Esophagus muscularis mucosa (tissue), 4 donors: ENCODE measurements at regions not wholly inside any gene's neighbourhood (a gene's known extent, or its start where the extent isn't known, plus 50 kb on each side); places are given as distances from the start of the nearest gene placed in this dataset.

Source experiments
- EP300 ChIP-seq: sonication (generic); formaldehyde crosslinking; IDR thresholded peaks from one replicate; pipeline ENCODE4 v1.6.1; 2017; ENCODE audit warnings: antibody characterized with exemption
- POLR2A ChIP-seq: fragments of 450-650 bp; IDR thresholded peaks from one replicate; pipeline ENCODE4 v1.6.1; 2017; ENCODE audit warnings: antibody characterized with exemption, moderate library complexity, mild to moderate bottlenecking, low read depth
- POLR2AphosphoS5 ChIP-seq, 2 donors: sonication (generic); formaldehyde crosslinking; IDR thresholded peaks; one replicate each; pipeline ENCODE4 v1.6.1; 2017; ENCODE audit warnings: antibody characterized with exemption in 2 of 2
- TF ChIP-seq, protein P1 (sequence below), 3 experiments: fragments of 200-600 bp in 2 of 3; fragments of 450-650 bp in 1 of 3; sonication (generic) in 2 of 3; IDR thresholded peaks; one replicate each; pipeline ENCODE4 v1.5.1; 2017 to 2019; ENCODE audit warnings: antibody characterized with exemption in 3 of 3, mild to moderate bottlenecking in 2 of 3, moderate library complexity in 1 of 3

DNA sequence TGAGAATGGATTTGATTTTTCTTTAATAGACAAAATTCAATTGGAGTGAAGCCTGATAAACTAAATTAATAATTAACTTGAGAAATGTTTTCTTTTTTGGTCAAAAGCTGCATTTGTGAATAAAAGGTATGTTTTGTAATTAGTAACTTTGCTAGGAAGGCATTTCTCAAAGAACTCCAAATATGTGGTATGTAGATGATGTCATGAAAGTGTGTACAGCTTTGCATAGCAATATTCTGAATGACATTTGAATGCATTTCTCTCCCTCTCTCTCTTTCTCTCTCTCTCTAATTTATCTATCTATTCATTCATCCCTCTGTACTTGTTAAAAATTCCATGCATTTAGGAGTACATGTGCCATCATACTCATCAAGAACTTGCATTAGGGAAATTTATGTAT, 109.1 kb upstream of the ADAMTS5 start:
- TF ChIP-seq, protein P1, sequence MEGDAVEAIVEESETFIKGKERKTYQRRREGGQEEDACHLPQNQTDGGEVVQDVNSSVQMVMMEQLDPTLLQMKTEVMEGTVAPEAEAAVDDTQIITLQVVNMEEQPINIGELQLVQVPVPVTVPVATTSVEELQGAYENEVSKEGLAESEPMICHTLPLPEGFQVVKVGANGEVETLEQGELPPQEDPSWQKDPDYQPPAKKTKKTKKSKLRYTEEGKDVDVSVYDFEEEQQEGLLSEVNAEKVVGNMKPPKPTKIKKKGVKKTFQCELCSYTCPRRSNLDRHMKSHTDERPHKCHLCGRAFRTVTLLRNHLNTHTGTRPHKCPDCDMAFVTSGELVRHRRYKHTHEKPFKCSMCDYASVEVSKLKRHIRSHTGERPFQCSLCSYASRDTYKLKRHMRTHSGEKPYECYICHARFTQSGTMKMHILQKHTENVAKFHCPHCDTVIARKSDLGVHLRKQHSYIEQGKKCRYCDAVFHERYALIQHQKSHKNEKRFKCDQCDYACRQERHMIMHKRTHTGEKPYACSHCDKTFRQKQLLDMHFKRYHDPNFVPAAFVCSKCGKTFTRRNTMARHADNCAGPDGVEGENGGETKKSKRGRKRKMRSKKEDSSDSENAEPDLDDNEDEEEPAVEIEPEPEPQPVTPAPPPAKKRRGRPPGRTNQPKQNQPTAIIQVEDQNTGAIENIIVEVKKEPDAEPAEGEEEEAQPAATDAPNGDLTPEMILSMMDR (IDR thresholded peaks at IDR 0.05): no peak
- TF ChIP-seq POLR2A: no peak
- no peak for TF ChIP-seq POLR2AphosphoS5 (IDR thresholded peaks at IDR 0.05)
- no peak for TF ChIP-seq EP300
